GM12878 (cell line): ENCODE measurements at regions not wholly inside any gene's neighbourhood (a gene's known extent, or its start where the extent isn't known, plus 50 kb on each side); places are given as distances from the start of the nearest gene placed in this dataset.

Experiments used
- ATAC-seq: fragments of 200-7000 bp; cut with Tn5 transposase; 3 replicates; pipeline ENCODE4 v1.9.1; 2020; ENCODE audit warnings: mild to moderate bottlenecking, moderate library complexity
- BruUV-seq: library from RNA; stranded (reverse); fragments of 400-500 nt; replicated peaks from 2 replicates; lab custom pipeline; 2021; lab: Mats Ljungman, UMichigan
- CTCF ChIA-PET: fragments of 300-600 bp; sonication (Branson Sonifier 250); formaldehyde crosslinking; extraction: SDS; loops from one replicate; lab custom pipeline; 2021; ENCODE audit warnings: inconsistent platforms; lab: Yijun Ruan, JAX
- POLR2A ChIA-PET: fragments of 350-600 bp; formaldehyde crosslinking; extraction: SDS; loops from one replicate; lab custom pipeline; 2021; ENCODE audit warnings: inconsistent platforms; lab: Charles Lee
- RAD21 ChIA-PET: fragments of 300-600 bp; sonication (Branson Sonifier 250); formaldehyde crosslinking; loops from one replicate; lab custom pipeline; 2023; ENCODE audit warnings: antibody characterized with exemption; ENCODE audit not compliant: unreplicated experiment; lab: Charles Lee
- SMC1A ChIA-PET: fragments of 300-600 bp; sonication (Branson Sonifier 250); formaldehyde crosslinking; loops from one replicate; lab custom pipeline; 2023; ENCODE audit not compliant: unreplicated experiment, uncharacterized antibody; lab: Charles Lee
- DNase-seq: peaks from one replicate; pipeline ENCODE4 v3.0.0-alpha.2; 2011; ENCODE audit warnings: low read depth, low spot score
- FAIRE-seq: peaks from 3 replicates; lab custom pipeline; 2011; peaks lifted over from hg19 to GRCh38; lab: Jason Lieb, UNC
- H2AFZ ChIP-seq: 2 replicates; pipeline ENCODE4 v1.6.0; 2011; ENCODE audit warnings: low read depth, low read length, control low read depth; ENCODE audit not compliant: control insufficient read depth
- H3K27ac ChIP-seq: 2 replicates; pipeline ENCODE4 v1.5.1; 2011; ENCODE audit warnings: control low read depth; ENCODE audit not compliant: control insufficient read depth, insufficient read depth
- H3K27me3 ChIP-seq, 2 experiments: replicated peaks in 1 of 2; 2 replicates each; pipeline versions ENCODE4 v1.6.0 to v1.6.1; 2011; ENCODE audit warnings: low read length in 1 of 2; ENCODE audit not compliant: control insufficient read depth in 2 of 2, insufficient read depth in 2 of 2
- H3K36me3 ChIP-seq, 2 experiments: 2 replicates each; pipeline ENCODE4 v1.5.1; 2011; ENCODE audit warnings: low read length in 1 of 2; ENCODE audit not compliant: control insufficient read depth in 2 of 2, insufficient read depth in 2 of 2
- H3K4me1 ChIP-seq: 2 replicates; pipeline ENCODE4 v1.6.1; 2011; ENCODE audit warnings: mild to moderate bottlenecking, low read length, moderate library complexity, mixed read lengths; ENCODE audit not compliant: control insufficient read depth, insufficient read depth
- H3K4me2 ChIP-seq: 2 replicates; pipeline ENCODE4 v1.6.0; 2011; ENCODE audit warnings: control low read depth; ENCODE audit not compliant: control insufficient read depth, insufficient read depth
- H3K4me3 ChIP-seq: fragments of 200-600 bp; sonication (generic); 2 replicates; pipeline ENCODE4 v1.5.1; 2016
- H3K79me2 ChIP-seq: 2 replicates; pipeline ENCODE4 v1.6.0; 2011; ENCODE audit warnings: low read length; ENCODE audit not compliant: control insufficient read depth, insufficient read depth
- H3K9ac ChIP-seq: 2 replicates; pipeline ENCODE4 v1.8.0; 2011; ENCODE audit warnings: low read length, control low read depth, mixed read lengths; ENCODE audit not compliant: control insufficient read depth, insufficient read depth
- H3K9me3 ChIP-seq: replicated peaks from 3 replicates; pipeline ENCODE4 v1.5.1; 2011; ENCODE audit warnings: mild to moderate bottlenecking, low read length; ENCODE audit not compliant: control insufficient read depth, insufficient read depth
- H4K20me1 ChIP-seq: 2 replicates; pipeline ENCODE4 v1.6.0; 2011; ENCODE audit not compliant: control insufficient read depth, insufficient read depth
- CBX3 ChIP-seq: fragments of 200-600 bp; sonication (generic); IDR thresholded peaks from 2 replicates; pipeline ENCODE4 v1.6.1; 2016; ENCODE audit warnings: low read depth, borderline replicate concordance
- CREB1 ChIP-seq: IDR thresholded peaks from 2 replicates; pipeline ENCODE4 v1.6.1; 2012; ENCODE audit warnings: low read depth, mild to moderate bottlenecking, inconsistent platforms
- EGR1 ChIP-seq, 2 experiments: IDR thresholded peaks; 1 replicate in 1 of 2; 2 replicates in 1 of 2; pipeline ENCODE4 v1.6.1; 2011 to 2012; ENCODE audit warnings: low read depth in 2 of 2, low read length in 2 of 2, borderline replicate concordance in 1 of 2, mild to moderate bottlenecking in 1 of 2, moderate library complexity in 1 of 2
- KLF5 ChIP-seq: fragments of 450-650 bp; IDR thresholded peaks from 2 replicates; pipeline ENCODE4 v1.6.1; 2014; ENCODE audit warnings: mild to moderate bottlenecking; ENCODE audit not compliant: partially characterized antibody
- PAX8 ChIP-seq: fragments of 450-650 bp; IDR thresholded peaks from 2 replicates; pipeline ENCODE4 v1.6.1; 2017; ENCODE audit warnings: mild to moderate bottlenecking, moderate library complexity
- SP1 ChIP-seq: IDR thresholded peaks from one replicate; pipeline ENCODE4 v1.6.1; 2011; ENCODE audit warnings: low read depth, low read length
- SRF ChIP-seq, 2 experiments: IDR thresholded peaks; 2 replicates each; pipeline ENCODE4 v1.6.1; 2011; ENCODE audit warnings: low read depth in 2 of 2, low read length in 2 of 2, mild to moderate bottlenecking in 1 of 2, moderate library complexity in 1 of 2
- ZBED1 ChIP-seq: IDR thresholded peaks from 2 replicates; pipeline ENCODE4 v1.6.1; 2016; ENCODE audit warnings: borderline replicate concordance
- ZNF622 ChIP-seq: fragments of 450-650 bp; IDR thresholded peaks from 2 replicates; pipeline ENCODE4 v1.6.1; 2017; ENCODE audit warnings: mild to moderate bottlenecking, inconsistent platforms
- in situ Hi-C: fragments of 300-500 bp; cut with MboI; formaldehyde crosslinking; loops from 9 replicates; pipeline ENCODE4 v1.14.3; 2018; ENCODE audit warnings: mixed read lengths
- intact Hi-C: fragments of 100-400 bp; cut with micrococcal nuclease; formaldehyde crosslinking; loops from one replicate; pipeline ENCODE4 v1.14.2; 2022; ENCODE audit not compliant: unreplicated experiment
- TF ChIP-seq, protein P1 (sequence below), 3 experiments: IDR thresholded peaks in 2 of 3; conservative IDR thresholded peaks in 1 of 3; 2 replicates each; pipeline ENCODE4 v1.5.1; 2011; ENCODE audit warnings: low read depth in 3 of 3, low read length in 3 of 3, mild to moderate bottlenecking in 3 of 3, control low read depth in 2 of 3, moderate library complexity in 2 of 3, inconsistent platforms in 1 of 3, mixed read lengths in 1 of 3; ENCODE audit not compliant: control insufficient read depth in 2 of 3, insufficient read depth in 1 of 3; ENCODE audit errors: extremely low read depth in 1 of 3
- TF ChIP-seq, protein P2 (sequence below): fragments of 150-350 bp; IDR thresholded peaks from 2 replicates; pipeline ENCODE4 v1.6.1; 2014; ENCODE audit warnings: mild to moderate bottlenecking, low read depth, low read length
- TF ChIP-seq, protein P3 (sequence below): IDR thresholded peaks from 2 replicates; pipeline ENCODE4 v1.6.1; 2011; ENCODE audit warnings: borderline replicate concordance, low read depth, mild to moderate bottlenecking, moderate library complexity, low read length; ENCODE audit not compliant: insufficient read depth, poor library complexity, severe bottlenecking

DNA sequence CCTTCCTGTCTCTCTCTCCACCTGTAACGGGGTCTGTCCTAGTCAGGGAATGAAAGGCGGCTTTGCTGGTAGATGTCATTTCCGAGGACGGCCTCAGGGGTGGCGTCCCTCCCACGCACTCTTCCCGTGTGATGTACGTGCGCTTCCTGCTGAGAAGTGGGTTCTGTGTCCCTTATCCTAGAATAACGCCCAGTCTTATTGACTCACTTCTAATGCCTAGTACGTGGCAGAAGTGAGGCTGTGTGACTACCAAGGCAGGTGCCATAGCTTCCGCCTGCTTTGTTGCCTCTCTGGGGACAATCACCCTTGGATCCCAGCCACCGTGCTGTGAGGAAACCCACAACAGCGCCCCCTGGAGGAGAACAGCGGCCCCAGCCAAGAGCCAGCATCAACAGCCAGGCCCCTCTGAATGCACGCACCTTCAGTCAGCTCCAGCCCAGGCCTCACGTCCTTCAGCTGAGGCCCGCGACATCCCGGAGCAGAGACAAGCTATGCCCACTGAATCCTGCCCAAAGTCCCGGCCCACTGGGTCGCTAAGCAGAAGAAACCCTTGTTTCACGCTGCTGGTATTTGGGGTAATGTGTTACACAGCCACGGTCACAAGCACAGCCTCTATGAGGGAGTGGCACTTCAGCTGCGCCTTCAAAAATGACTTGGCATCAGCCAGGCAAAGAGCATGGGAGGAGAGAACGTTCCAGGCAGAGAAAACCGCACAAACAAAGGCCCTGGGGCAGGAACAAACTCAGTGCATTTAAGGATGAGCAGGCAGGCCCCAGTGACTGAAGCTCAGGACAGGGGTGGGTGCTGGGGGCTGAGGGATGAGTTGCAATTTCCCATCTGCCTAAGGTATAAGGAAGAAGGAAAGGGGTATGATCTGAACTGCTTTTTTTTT lies 224.2 kb downstream of the NFATC2 start (continued):
- TF ChIP-seq, protein P1, sequence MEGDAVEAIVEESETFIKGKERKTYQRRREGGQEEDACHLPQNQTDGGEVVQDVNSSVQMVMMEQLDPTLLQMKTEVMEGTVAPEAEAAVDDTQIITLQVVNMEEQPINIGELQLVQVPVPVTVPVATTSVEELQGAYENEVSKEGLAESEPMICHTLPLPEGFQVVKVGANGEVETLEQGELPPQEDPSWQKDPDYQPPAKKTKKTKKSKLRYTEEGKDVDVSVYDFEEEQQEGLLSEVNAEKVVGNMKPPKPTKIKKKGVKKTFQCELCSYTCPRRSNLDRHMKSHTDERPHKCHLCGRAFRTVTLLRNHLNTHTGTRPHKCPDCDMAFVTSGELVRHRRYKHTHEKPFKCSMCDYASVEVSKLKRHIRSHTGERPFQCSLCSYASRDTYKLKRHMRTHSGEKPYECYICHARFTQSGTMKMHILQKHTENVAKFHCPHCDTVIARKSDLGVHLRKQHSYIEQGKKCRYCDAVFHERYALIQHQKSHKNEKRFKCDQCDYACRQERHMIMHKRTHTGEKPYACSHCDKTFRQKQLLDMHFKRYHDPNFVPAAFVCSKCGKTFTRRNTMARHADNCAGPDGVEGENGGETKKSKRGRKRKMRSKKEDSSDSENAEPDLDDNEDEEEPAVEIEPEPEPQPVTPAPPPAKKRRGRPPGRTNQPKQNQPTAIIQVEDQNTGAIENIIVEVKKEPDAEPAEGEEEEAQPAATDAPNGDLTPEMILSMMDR (IDR thresholded peaks at IDR 0.05 in 2 of 3, conservative IDR thresholded peaks at IDR 0.05 in 1 of 3; ENCODE audit: control insufficient read depth in 2 of 3, extremely low read depth in 1 of 3, insufficient read depth in 1 of 3, low read depth in 3 of 3, low read length in 3 of 3) = peak; percentile 15 to 48 (median 40); a peak in 3 of 6 replicates

DNA sequence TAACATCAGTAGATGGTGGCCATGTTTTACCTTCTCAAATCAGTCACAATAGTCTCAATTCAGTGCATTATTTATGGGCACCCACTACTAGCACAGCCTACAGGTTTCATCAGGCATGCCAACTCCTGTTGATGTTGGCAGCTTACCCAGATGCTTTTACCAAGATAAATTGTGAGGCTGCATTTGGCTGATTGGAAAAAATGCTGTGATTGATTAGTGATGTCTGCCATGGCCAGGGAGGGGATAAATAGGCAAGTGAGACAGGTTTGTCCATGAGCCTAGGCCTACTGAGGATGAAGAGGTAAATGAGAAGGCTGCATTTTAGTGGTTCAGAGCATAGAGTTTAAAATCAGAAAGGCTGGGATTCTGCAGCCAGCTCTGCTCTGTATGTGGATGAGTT lies 227.1 kb downstream of the NFATC2 start:
- BruUV-seq = no TSS peak
- no peak for TF ChIP-seq SRF (IDR thresholded peaks at IDR 0.05; ENCODE audit: low read depth in 2 of 2, low read length in 2 of 2)
- TF ChIP-seq, protein P2, sequence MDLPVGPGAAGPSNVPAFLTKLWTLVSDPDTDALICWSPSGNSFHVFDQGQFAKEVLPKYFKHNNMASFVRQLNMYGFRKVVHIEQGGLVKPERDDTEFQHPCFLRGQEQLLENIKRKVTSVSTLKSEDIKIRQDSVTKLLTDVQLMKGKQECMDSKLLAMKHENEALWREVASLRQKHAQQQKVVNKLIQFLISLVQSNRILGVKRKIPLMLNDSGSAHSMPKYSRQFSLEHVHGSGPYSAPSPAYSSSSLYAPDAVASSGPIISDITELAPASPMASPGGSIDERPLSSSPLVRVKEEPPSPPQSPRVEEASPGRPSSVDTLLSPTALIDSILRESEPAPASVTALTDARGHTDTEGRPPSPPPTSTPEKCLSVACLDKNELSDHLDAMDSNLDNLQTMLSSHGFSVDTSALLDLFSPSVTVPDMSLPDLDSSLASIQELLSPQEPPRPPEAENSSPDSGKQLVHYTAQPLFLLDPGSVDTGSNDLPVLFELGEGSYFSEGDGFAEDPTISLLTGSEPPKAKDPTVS = no peak
- no peak for TF ChIP-seq ZBED1
- TF ChIP-seq KLF5 = no peak
- TF ChIP-seq, protein P3, sequence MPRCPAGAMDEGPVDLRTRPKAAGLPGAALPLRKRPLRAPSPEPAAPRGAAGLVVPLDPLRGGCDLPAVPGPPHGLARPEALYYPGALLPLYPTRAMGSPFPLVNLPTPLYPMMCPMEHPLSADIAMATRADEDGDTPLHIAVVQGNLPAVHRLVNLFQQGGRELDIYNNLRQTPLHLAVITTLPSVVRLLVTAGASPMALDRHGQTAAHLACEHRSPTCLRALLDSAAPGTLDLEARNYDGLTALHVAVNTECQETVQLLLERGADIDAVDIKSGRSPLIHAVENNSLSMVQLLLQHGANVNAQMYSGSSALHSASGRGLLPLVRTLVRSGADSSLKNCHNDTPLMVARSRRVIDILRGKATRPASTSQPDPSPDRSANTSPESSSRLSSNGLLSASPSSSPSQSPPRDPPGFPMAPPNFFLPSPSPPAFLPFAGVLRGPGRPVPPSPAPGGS = no peak
- TF ChIP-seq PAX8 = no peak
- no peak for TF ChIP-seq SP1
- TF ChIP-seq CBX3 = no peak
- TF ChIP-seq CREB1 = no peak
- no peak for TF ChIP-seq ZNF622
- no peak for TF ChIP-seq EGR1 (IDR thresholded peaks at IDR 0.05; ENCODE audit: borderline replicate concordance in 1 of 2, low read depth in 2 of 2, low read length in 2 of 2)
- TF ChIP-seq, all 136 proteins: peak for 0
- H3K4me2 ChIP-seq = no peak overlapping the region
- H2AFZ ChIP-seq = no peak overlapping the region
- H3K4me3 ChIP-seq = no peak overlapping the region
- H3K36me3 ChIP-seq = no peaks in the 10 kb centered on the region
- no peak overlapping the region for H3K9ac ChIP-seq
- POLR2A ChIA-PET = no interaction called here
- intact Hi-C loops (no loop called here), in situ Hi-C loops (no loop called here)
- DNase-seq (no peak), FAIRE-seq (no peak), ATAC-seq (no peak)
- SMC1A ChIA-PET = no interaction called here
- RAD21 ChIA-PET = no interaction called here
- H3K27me3 ChIP-seq = peaks cover under 1 to 7% of the 10 kb centered on the region in 2 experiments
- no peak overlapping the region for H3K27ac ChIP-seq
- no peaks in the 10 kb centered on the region for H3K4me1 ChIP-seq
- CTCF ChIA-PET = interaction anchor here (1.2 kb wide), 1 partner anchor 10 kb away, joined by 3 read pairs; no protein-coding TSS in a partner anchor
- no peaks in the 10 kb centered on the region for H3K79me2 ChIP-seq
- H3K9me3 ChIP-seq = no peaks in the 10 kb centered on the region; the same call in 2 of the 3 replicates
- H4K20me1 ChIP-seq = no peaks in the 10 kb centered on the region
